OCI-LY1 (cell line): ENCODE measurements at regions not wholly inside any gene's neighbourhood (a gene's known extent, or its start where the extent isn't known, plus 50 kb on each side); places are given as distances from the start of the nearest gene placed in this dataset.

Source experiments
- H2AFZ ChIP-seq: fragments of 200-600 bp; sonication (generic), shearing (Covaris generic); 2 replicates; pipeline ENCODE4 v1.6.0; 2014; ENCODE audit warnings: antibody characterized with exemption, mild to moderate bottlenecking, low read length
- H3F3A ChIP-seq: fragments of 200-600 bp; sonication (generic), shearing (Covaris generic); 2 replicates; pipeline ENCODE4 v1.6.0; 2014; ENCODE audit warnings: mild to moderate bottlenecking, antibody characterized with exemption, low read length, moderate library complexity; ENCODE audit not compliant: insufficient read depth
- H3K27ac ChIP-seq: fragments of 200-600 bp; sonication (generic); 2 replicates; pipeline ENCODE4 v1.5.1; 2014; ENCODE audit warnings: low read length, mixed run types, mild to moderate bottlenecking, low read depth; ENCODE audit not compliant: poor library complexity, severe bottlenecking
- H3K27me3 ChIP-seq: fragments of 200-600 bp; sonication (generic); 2 replicates; pipeline ENCODE4 v1.6.0; 2014; ENCODE audit warnings: antibody characterized with exemption, mild to moderate bottlenecking, low read length, moderate library complexity; ENCODE audit not compliant: insufficient read depth
- H3K36me3 ChIP-seq: fragments of 200-600 bp; sonication (generic); 2 replicates; pipeline ENCODE4 v1.6.1; 2014; ENCODE audit warnings: mild to moderate bottlenecking, antibody characterized with exemption, low read length, moderate library complexity, mixed read lengths; ENCODE audit not compliant: insufficient read depth
- H3K4me1 ChIP-seq: fragments of 200-600 bp; sonication (generic); 2 replicates; pipeline ENCODE4 v1.5.1; 2014; ENCODE audit warnings: mild to moderate bottlenecking, low read length, moderate library complexity; ENCODE audit not compliant: insufficient read depth, severe bottlenecking
- H3K4me2 ChIP-seq: fragments of 200-600 bp; sonication (generic), shearing (Covaris generic); 2 replicates; pipeline ENCODE4 v1.6.1; 2014; ENCODE audit warnings: low read length
- H3K4me3 ChIP-seq: fragments of 200-600 bp; sonication (generic); 2 replicates; pipeline ENCODE4 v1.5.1; 2014; ENCODE audit warnings: low read length, low read depth, mild to moderate bottlenecking, mixed read lengths; ENCODE audit not compliant: poor library complexity, severe bottlenecking
- H3K79me2 ChIP-seq: fragments of 200-600 bp; shearing (Covaris generic); 2 replicates; pipeline ENCODE4 v1.6.1; 2016; ENCODE audit warnings: mixed run types, low read length, mixed read lengths; ENCODE audit not compliant: insufficient read depth
- H3K9ac ChIP-seq: fragments of 200-600 bp; sonication (generic), shearing (Covaris generic); 2 replicates; pipeline ENCODE4 v1.6.1; 2014; ENCODE audit warnings: mild to moderate bottlenecking, low read length, mixed read lengths
- H3K9me2 ChIP-seq: fragments of 200-600 bp; sonication (generic), shearing (Covaris generic); 2 replicates; pipeline ENCODE4 v1.6.1; 2014; ENCODE audit warnings: low read depth, mild to moderate bottlenecking, low read length, mixed read lengths
- H3K9me3 ChIP-seq: fragments of 200-600 bp; shearing (Covaris generic); 2 replicates; pipeline ENCODE4 v1.6.1; 2014; ENCODE audit warnings: low read length, mixed read lengths
- H4K20me1 ChIP-seq: fragments of 200-600 bp; sonication (generic), shearing (Covaris generic); 2 replicates; pipeline ENCODE4 v1.6.0; 2016; ENCODE audit warnings: mild to moderate bottlenecking, low read length; ENCODE audit not compliant: insufficient read depth
- CTCF ChIP-seq: fragments of 200-600 bp; sonication (generic), shearing (Covaris generic); IDR thresholded peaks from 2 replicates; pipeline ENCODE4 v1.5.1; 2017; ENCODE audit warnings: mild to moderate bottlenecking, antibody characterized with exemption, low read length, moderate library complexity, mixed read lengths
- EZH2 ChIP-seq: fragments of 200-600 bp; sonication (generic), shearing (Covaris generic); IDR thresholded peaks from 2 replicates; pipeline ENCODE4 v1.8.0; 2017; ENCODE audit warnings: borderline replicate concordance, mixed run types, mild to moderate bottlenecking, antibody characterized with exemption, low read length, moderate library complexity, mixed read lengths

- peaks cover 8% of the 10 kb centered on the region for H3K4me1 ChIP-seq
- no peak overlapping the region for H3K4me2 ChIP-seq
- no peak overlapping the region for H3K27ac ChIP-seq
- no peaks in the 10 kb centered on the region for H3F3A ChIP-seq
- H2AFZ ChIP-seq, result 0 out of 2 replicates have a peak overlapping the region, but pooled peaks have one; percentile 5
- no peak for TF ChIP-seq CTCF
- TF ChIP-seq EZH2, result no peak
- H3K79me2 ChIP-seq, result no peaks in the 10 kb centered on the region
- H3K9me2 ChIP-seq, result no peaks in the 10 kb centered on the region
- no peaks in the 10 kb centered on the region for H4K20me1 ChIP-seq
- no peak overlapping the region for H3K4me3 ChIP-seq
- H3K9ac ChIP-seq, result no peak overlapping the region
- H3K36me3 ChIP-seq, result no peaks in the 10 kb centered on the region; the same call in 1 of the 2 replicates
- peaks cover 20% of the 10 kb centered on the region for H3K9me3 ChIP-seq
- no peaks in the 10 kb centered on the region for H3K27me3 ChIP-seq
Measured at GRCh38 chr4:180695851-180696250, 1547.4 kb upstream of the TENM3 start.

- Histone ChIP-seq H2AFZ (0 out of 2 replicates have a peak overlapping the region, but pooled peaks have one; percentile 5), H3K4me2 (no peak overlapping the region), H3K9me3 (peaks cover 23% of the 10 kb centered on the region), H3K9ac (no peak overlapping the region), H4K20me1 (no peaks in the 10 kb centered on the region), H3K9me2 (no peaks in the 10 kb centered on the region), H3K4me1 (peaks cover 8% of the 10 kb centered on the region), H3K27me3 (no peaks in the 10 kb centered on the region), H3K79me2 (no peaks in the 10 kb centered on the region), H3K36me3 (no peaks in the 10 kb centered on the region; the same call in 1 of the 2 replicates), H3F3A (no peaks in the 10 kb centered on the region), H3K4me3 (no peak overlapping the region), H3K27ac (no peak overlapping the region)
- TF ChIP-seq EZH2, result no peak
- TF ChIP-seq CTCF, result no peak
Measured at GRCh38 chr4:180696460-180697092, 1546.6 kb upstream of the TENM3 start.

GRCh38 chr4:180698550-180699195 lies 1544.5 kb upstream of the TENM3 start:
- TF ChIP-seq EZH2, result no peak
- TF ChIP-seq CTCF, result no peak
- Histone ChIP-seq H4K20me1 (no peaks in the 10 kb centered on the region), H3K36me3 (no peaks in the 10 kb centered on the region; the same call in 1 of the 2 replicates), H3K4me2 (no peak overlapping the region), H3K79me2 (no peaks in the 10 kb centered on the region), H3K27ac (no peak overlapping the region), H3K9me3 (peaks cover 28% of the 10 kb centered on the region), H3K27me3 (no peaks in the 10 kb centered on the region), H3K4me1 (peaks cover 8% of the 10 kb centered on the region), H3K9me2 (no peaks in the 10 kb centered on the region), H3F3A (no peaks in the 10 kb centered on the region), H2AFZ (peak overlapping the region; percentile 82; the same call in 1 of the 2 replicates), H3K4me3 (no peak overlapping the region), H3K9ac (no peak overlapping the region)
